GM12878 (cell line): ENCODE measurements at regions not wholly inside any gene's neighbourhood (a gene's known extent, or its start where the extent isn't known, plus 50 kb on each side); places are given as distances from the start of the nearest gene placed in this dataset.

Experiments used
- ATAC-seq: fragments of 200-7000 bp; cut with Tn5 transposase; 3 replicates; pipeline ENCODE4 v1.9.1; 2020; ENCODE audit warnings: mild to moderate bottlenecking, moderate library complexity
- BruUV-seq: library from RNA; stranded (reverse); fragments of 400-500 nt; replicated peaks from 2 replicates; lab custom pipeline; 2021; lab: Mats Ljungman, UMichigan
- CTCF ChIA-PET: fragments of 300-600 bp; sonication (Branson Sonifier 250); formaldehyde crosslinking; extraction: SDS; loops from one replicate; lab custom pipeline; 2021; ENCODE audit warnings: inconsistent platforms; lab: Yijun Ruan, JAX
- POLR2A ChIA-PET: fragments of 350-600 bp; formaldehyde crosslinking; extraction: SDS; loops from one replicate; lab custom pipeline; 2021; ENCODE audit warnings: inconsistent platforms; lab: Charles Lee
- RAD21 ChIA-PET: fragments of 300-600 bp; sonication (Branson Sonifier 250); formaldehyde crosslinking; loops from one replicate; lab custom pipeline; 2023; ENCODE audit warnings: antibody characterized with exemption; ENCODE audit not compliant: unreplicated experiment; lab: Charles Lee
- SMC1A ChIA-PET: fragments of 300-600 bp; sonication (Branson Sonifier 250); formaldehyde crosslinking; loops from one replicate; lab custom pipeline; 2023; ENCODE audit not compliant: unreplicated experiment, uncharacterized antibody; lab: Charles Lee
- DNase-seq: peaks from one replicate; pipeline ENCODE4 v3.0.0-alpha.2; 2011; ENCODE audit warnings: low read depth, low spot score
- FAIRE-seq: peaks from 3 replicates; lab custom pipeline; 2011; peaks lifted over from hg19 to GRCh38; lab: Jason Lieb, UNC
- H2AFZ ChIP-seq: 2 replicates; pipeline ENCODE4 v1.6.0; 2011; ENCODE audit warnings: low read depth, low read length, control low read depth; ENCODE audit not compliant: control insufficient read depth
- H3K27ac ChIP-seq: 2 replicates; pipeline ENCODE4 v1.5.1; 2011; ENCODE audit warnings: control low read depth; ENCODE audit not compliant: control insufficient read depth, insufficient read depth
- H3K27me3 ChIP-seq, 2 experiments: replicated peaks in 1 of 2; 2 replicates each; pipeline versions ENCODE4 v1.6.0 to v1.6.1; 2011; ENCODE audit warnings: low read length in 1 of 2; ENCODE audit not compliant: control insufficient read depth in 2 of 2, insufficient read depth in 2 of 2
- H3K36me3 ChIP-seq, 2 experiments: 2 replicates each; pipeline ENCODE4 v1.5.1; 2011; ENCODE audit warnings: low read length in 1 of 2; ENCODE audit not compliant: control insufficient read depth in 2 of 2, insufficient read depth in 2 of 2
- H3K4me1 ChIP-seq: 2 replicates; pipeline ENCODE4 v1.6.1; 2011; ENCODE audit warnings: mild to moderate bottlenecking, low read length, moderate library complexity, mixed read lengths; ENCODE audit not compliant: control insufficient read depth, insufficient read depth
- H3K4me2 ChIP-seq: 2 replicates; pipeline ENCODE4 v1.6.0; 2011; ENCODE audit warnings: control low read depth; ENCODE audit not compliant: control insufficient read depth, insufficient read depth
- H3K4me3 ChIP-seq: fragments of 200-600 bp; sonication (generic); 2 replicates; pipeline ENCODE4 v1.5.1; 2016
- H3K79me2 ChIP-seq: 2 replicates; pipeline ENCODE4 v1.6.0; 2011; ENCODE audit warnings: low read length; ENCODE audit not compliant: control insufficient read depth, insufficient read depth
- H3K9ac ChIP-seq: 2 replicates; pipeline ENCODE4 v1.8.0; 2011; ENCODE audit warnings: low read length, control low read depth, mixed read lengths; ENCODE audit not compliant: control insufficient read depth, insufficient read depth
- H3K9me3 ChIP-seq: replicated peaks from 3 replicates; pipeline ENCODE4 v1.5.1; 2011; ENCODE audit warnings: mild to moderate bottlenecking, low read length; ENCODE audit not compliant: control insufficient read depth, insufficient read depth
- H4K20me1 ChIP-seq: 2 replicates; pipeline ENCODE4 v1.6.0; 2011; ENCODE audit not compliant: control insufficient read depth, insufficient read depth
- BCL3 ChIP-seq: IDR thresholded peaks from 2 replicates; pipeline ENCODE4 v1.6.1; 2011; ENCODE audit warnings: borderline replicate concordance, low read depth, mild to moderate bottlenecking, moderate library complexity, low read length; ENCODE audit not compliant: insufficient read depth, poor library complexity, severe bottlenecking
- CEBPB ChIP-seq, 2 experiments: fragments of 150-350 bp in 1 of 2; IDR thresholded peaks; 2 replicates each; pipeline ENCODE4 v1.6.1; 2012 to 2014; ENCODE audit warnings: low read depth in 2 of 2, low read length in 2 of 2, borderline replicate concordance in 1 of 2, inconsistent platforms in 1 of 2
- IKZF1 ChIP-seq: fragments of 450-650 bp; conservative IDR thresholded peaks from 2 replicates; pipeline ENCODE4 v1.6.1; 2017; ENCODE audit warnings: antibody characterized with exemption, mild to moderate bottlenecking
- MLLT1 ChIP-seq: fragments of 450-650 bp; IDR thresholded peaks from 2 replicates; pipeline ENCODE4 v1.6.1; 2016; ENCODE audit warnings: mild to moderate bottlenecking
- MTA3 ChIP-seq: IDR thresholded peaks from 2 replicates; pipeline ENCODE4 v1.6.1; 2012; ENCODE audit warnings: low read length, inconsistent platforms, borderline replicate concordance
- NR2C1 ChIP-seq: fragments of 450-650 bp; IDR thresholded peaks from 2 replicates; pipeline ENCODE4 v1.6.1; 2017; ENCODE audit warnings: antibody characterized with exemption, mild to moderate bottlenecking, moderate library complexity
- RAD21 ChIP-seq: IDR thresholded peaks from 2 replicates; pipeline ENCODE4 v1.6.1; 2011; ENCODE audit warnings: mild to moderate bottlenecking, low read depth, low read length, moderate library complexity; ENCODE audit not compliant: insufficient read depth
- RFX5 ChIP-seq: IDR thresholded peaks from 2 replicates; pipeline ENCODE4 v1.6.1; 2011; ENCODE audit warnings: low read depth, low read length, improper control_type of control experiment
- TAF1 ChIP-seq: IDR thresholded peaks from 2 replicates; pipeline ENCODE4 v1.6.1; 2011; ENCODE audit warnings: mild to moderate bottlenecking, low read depth, low read length, borderline replicate concordance
- TCF7 ChIP-seq: IDR thresholded peaks from 2 replicates; pipeline ENCODE4 v1.6.1; 2014; ENCODE audit warnings: antibody characterized with exemption, borderline replicate concordance
- YY1 ChIP-seq: IDR thresholded peaks from 2 replicates; pipeline ENCODE4 v1.6.1; 2011; ENCODE audit warnings: low read depth, mild to moderate bottlenecking, low read length
- ZBED1 ChIP-seq: IDR thresholded peaks from 2 replicates; pipeline ENCODE4 v1.6.1; 2016; ENCODE audit warnings: borderline replicate concordance
- in situ Hi-C: fragments of 300-500 bp; cut with MboI; formaldehyde crosslinking; loops from 9 replicates; pipeline ENCODE4 v1.14.3; 2018; ENCODE audit warnings: mixed read lengths
- intact Hi-C: fragments of 100-400 bp; cut with micrococcal nuclease; formaldehyde crosslinking; loops from one replicate; pipeline ENCODE4 v1.14.2; 2022; ENCODE audit not compliant: unreplicated experiment
- TF ChIP-seq, protein P1 (sequence below): fragments of 150-350 bp; IDR thresholded peaks from 2 replicates; pipeline ENCODE4 v1.6.1; 2014; ENCODE audit warnings: mild to moderate bottlenecking, low read depth, low read length

GRCh38 chr3:159528251-159528895 is 460.3 kb upstream of the IL12A start (continued):
- TF ChIP-seq MLLT1, result no peak
- TF ChIP-seq YY1, result no peak
- TF ChIP-seq CEBPB (IDR thresholded peaks at IDR 0.05; ENCODE audit: borderline replicate concordance in 1 of 2, low read depth in 2 of 2, low read length in 2 of 2), result no peak
- no peak for TF ChIP-seq RFX5
- no peak for TF ChIP-seq RAD21
- TF ChIP-seq, all 136 proteins: peak for 0

DNA sequence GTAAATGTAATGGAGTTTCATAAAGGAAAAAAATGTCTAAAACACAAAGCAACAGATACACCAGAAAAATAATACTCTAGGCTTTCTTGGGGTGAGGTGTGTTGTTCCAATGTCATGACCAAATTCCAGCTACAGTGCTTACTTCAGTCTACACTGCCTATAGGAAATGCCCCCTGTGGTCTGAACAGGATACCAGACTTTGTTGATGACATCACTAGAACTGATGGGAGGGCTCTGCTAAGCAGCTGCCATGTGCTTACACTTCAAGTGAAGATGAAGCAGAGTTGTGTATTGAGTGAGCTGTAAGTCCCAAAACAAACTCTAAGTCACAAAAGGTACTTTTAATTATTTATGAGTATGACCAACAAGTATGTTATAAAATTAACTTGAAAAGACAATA is 456.1 kb upstream of the IL12A start:
- CTCF ChIA-PET, result no interaction called here
- no TSS peak for BruUV-seq
- POLR2A ChIA-PET, result no interaction called here
- DNase-seq (no peak), ATAC-seq (no peak), FAIRE-seq (no peak)
- RAD21 ChIA-PET, result no interaction called here
- no peak for TF ChIP-seq TCF7
- TF ChIP-seq BCL3, result no peak
- no peak for TF ChIP-seq MTA3
- TF ChIP-seq NR2C1, result no peak
- TF ChIP-seq TAF1, result no peak
- no peak for TF ChIP-seq RFX5
- TF ChIP-seq, protein P1, sequence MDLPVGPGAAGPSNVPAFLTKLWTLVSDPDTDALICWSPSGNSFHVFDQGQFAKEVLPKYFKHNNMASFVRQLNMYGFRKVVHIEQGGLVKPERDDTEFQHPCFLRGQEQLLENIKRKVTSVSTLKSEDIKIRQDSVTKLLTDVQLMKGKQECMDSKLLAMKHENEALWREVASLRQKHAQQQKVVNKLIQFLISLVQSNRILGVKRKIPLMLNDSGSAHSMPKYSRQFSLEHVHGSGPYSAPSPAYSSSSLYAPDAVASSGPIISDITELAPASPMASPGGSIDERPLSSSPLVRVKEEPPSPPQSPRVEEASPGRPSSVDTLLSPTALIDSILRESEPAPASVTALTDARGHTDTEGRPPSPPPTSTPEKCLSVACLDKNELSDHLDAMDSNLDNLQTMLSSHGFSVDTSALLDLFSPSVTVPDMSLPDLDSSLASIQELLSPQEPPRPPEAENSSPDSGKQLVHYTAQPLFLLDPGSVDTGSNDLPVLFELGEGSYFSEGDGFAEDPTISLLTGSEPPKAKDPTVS, result no peak
- TF ChIP-seq IKZF1, result no peak
- no peak for TF ChIP-seq ZBED1
- Histone ChIP-seq H4K20me1 (no peaks in the 10 kb centered on the region), H3K4me2 (no peak overlapping the region), H3K27ac (no peak overlapping the region), H3K27me3 (no peaks in the 10 kb centered on the region), H3K9me3 (no peaks in the 10 kb centered on the region), H2AFZ (no peak overlapping the region), H3K79me2 (no peaks in the 10 kb centered on the region), H3K9ac (no peak overlapping the region), H3K4me1 (no peaks in the 10 kb centered on the region), H3K36me3 (no peaks in the 10 kb centered on the region), H3K4me3 (no peak overlapping the region)
- SMC1A ChIA-PET, result no interaction called here
- intact Hi-C loops, result no loop called here
- in situ Hi-C loops, result no loop called here
